Sigmoid colon (tissue), 4 donors: ENCODE measurements at regions not wholly inside any gene's neighbourhood (a gene's known extent, or its start where the extent isn't known, plus 50 kb on each side); places are given as distances from the start of the nearest gene placed in this dataset.
"Not testable (repeated sequence)": the region's sequence is repeated elsewhere in the genome, so short reads cannot be mapped to it uniquely, and the experiment has no call there.

Source experiments
- CTCF ChIP-seq, 4 experiments: fragments of 450-650 bp in 3 of 4; fragments of 200-600 bp in 1 of 4; IDR thresholded peaks; one replicate each; pipeline ENCODE4 v1.5.1; 2016 to 2019; ENCODE audit warnings: antibody characterized with exemption in 4 of 4, mild to moderate bottlenecking in 3 of 4, moderate library complexity in 2 of 4
- EP300 ChIP-seq, 4 donors: sonication (generic); formaldehyde crosslinking; IDR thresholded peaks; one replicate each; pipeline ENCODE4 v1.6.1; 2017; ENCODE audit warnings: antibody characterized with exemption in 4 of 4
- POLR2AphosphoS5 ChIP-seq, 4 donors: sonication (generic); formaldehyde crosslinking; IDR thresholded peaks; one replicate each; pipeline ENCODE4 v1.6.1; 2017; ENCODE audit warnings: antibody characterized with exemption in 4 of 4

- TF ChIP-seq CTCF, EP300, POLR2AphosphoS5 (IDR thresholded peaks at IDR 0.05): not testable (repeated sequence)
These were observed 213.9 kb upstream of the TMEM260 start for GRCh38 chr14:56365663-56366062.
